ENCODE measurements at regions not wholly inside any gene's neighbourhood (a gene's known extent, or its start where the extent isn't known, plus 50 kb on each side); places are given as distances from the start of the nearest gene placed in this dataset.

- TF ChIP-seq, protein P1, sequence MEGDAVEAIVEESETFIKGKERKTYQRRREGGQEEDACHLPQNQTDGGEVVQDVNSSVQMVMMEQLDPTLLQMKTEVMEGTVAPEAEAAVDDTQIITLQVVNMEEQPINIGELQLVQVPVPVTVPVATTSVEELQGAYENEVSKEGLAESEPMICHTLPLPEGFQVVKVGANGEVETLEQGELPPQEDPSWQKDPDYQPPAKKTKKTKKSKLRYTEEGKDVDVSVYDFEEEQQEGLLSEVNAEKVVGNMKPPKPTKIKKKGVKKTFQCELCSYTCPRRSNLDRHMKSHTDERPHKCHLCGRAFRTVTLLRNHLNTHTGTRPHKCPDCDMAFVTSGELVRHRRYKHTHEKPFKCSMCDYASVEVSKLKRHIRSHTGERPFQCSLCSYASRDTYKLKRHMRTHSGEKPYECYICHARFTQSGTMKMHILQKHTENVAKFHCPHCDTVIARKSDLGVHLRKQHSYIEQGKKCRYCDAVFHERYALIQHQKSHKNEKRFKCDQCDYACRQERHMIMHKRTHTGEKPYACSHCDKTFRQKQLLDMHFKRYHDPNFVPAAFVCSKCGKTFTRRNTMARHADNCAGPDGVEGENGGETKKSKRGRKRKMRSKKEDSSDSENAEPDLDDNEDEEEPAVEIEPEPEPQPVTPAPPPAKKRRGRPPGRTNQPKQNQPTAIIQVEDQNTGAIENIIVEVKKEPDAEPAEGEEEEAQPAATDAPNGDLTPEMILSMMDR (IDR thresholded peaks at IDR 0.05), result no peak
- TF ChIP-seq EZH2 (IDR thresholded peaks at IDR 0.05), result no peak
- TF ChIP-seq EZH2phosphoT487 (IDR thresholded peaks at IDR 0.05), result no peak
Observed at GRCh38 chr12:33226671-33227070, 212.9 kb downstream of the SYT10 start.

Measured in neural progenitor cell (in vitro differentiated cells).